ENCODE measurements at regions not wholly inside any gene's neighbourhood (a gene's known extent, or its start where the extent isn't known, plus 50 kb on each side); places are given as distances from the start of the nearest gene placed in this dataset.
"Not testable (repeated sequence)": the region's sequence is repeated elsewhere in the genome, so short reads cannot be mapped to it uniquely, and the experiment has no call there.

DNA sequence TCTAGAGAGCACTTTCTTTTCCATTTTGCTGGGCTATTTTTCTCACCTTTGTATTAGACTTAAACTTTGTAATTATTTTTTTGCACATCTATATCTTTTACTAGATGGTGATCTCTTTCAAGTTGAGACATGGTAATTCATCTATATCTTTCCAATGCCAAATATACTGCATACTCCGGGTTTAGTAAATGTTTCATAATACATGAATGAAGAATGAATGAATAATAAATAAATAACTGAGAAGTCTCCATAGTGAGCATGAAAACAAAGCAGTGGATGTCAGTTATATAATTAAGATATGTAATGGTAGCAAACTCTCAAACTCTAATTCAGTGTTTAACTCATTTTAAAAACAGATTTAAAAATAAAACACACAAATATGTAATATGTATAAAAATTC, 342.5 kb upstream of the KITLG start:
- no peak for DNase-seq (ENCODE audit: low read depth in 4 of 4, low spot score in 3 of 4)

DNA sequence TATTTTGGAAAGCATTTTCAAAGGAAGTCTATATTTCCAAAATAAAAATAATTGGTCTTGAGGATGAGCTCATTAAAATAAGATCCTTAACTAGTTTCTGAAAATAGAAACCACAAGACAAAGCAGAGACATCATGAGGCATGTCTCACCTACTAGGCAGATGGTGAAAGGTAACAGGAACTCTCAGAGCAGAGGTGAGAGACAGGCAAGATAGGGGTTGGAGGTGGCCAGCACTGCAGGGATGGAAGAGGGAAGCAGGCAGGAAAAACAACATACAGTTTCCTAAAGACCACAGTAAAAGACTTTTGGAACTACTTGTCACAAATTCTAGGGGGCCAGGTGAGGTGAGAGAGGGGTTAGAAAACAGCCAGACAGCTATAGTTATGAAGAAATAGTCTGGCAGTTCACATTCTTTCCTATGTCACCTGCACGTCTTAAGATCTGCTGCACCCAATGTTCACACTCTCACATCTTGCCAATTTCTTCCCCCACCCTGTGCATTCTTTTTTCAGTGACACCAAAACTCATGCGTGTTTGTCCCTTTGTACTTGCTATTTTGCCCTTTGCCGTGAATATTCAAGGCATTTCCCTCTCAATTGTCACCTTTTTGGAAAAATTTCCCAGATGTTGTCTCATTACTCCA, 341.7 kb upstream of the KITLG start:
- DNase-seq (ENCODE audit: low read depth in 4 of 4, low spot score in 3 of 4) = no peak

DNA sequence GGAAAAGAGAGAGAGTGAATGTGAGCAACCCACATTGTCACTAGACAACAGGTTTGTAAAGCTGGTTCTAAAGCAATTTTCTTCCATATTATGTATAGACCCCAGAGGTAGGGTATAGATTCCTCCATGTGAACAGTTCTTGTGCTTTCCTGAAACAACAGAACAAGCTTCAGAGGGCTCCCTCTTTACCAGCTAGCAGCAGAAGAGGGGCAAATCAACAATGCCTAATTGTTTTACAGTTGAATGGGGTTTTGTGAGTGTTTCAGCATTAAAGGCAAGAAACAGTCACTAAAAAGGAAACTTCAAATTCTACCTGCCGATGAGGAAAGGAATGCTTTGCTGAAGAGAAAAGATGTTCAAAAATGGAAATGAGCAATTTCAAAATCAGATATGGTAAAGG, 341.2 kb upstream of the KITLG start:
- no peak for DNase-seq (ENCODE audit: low read depth in 4 of 4, low spot score in 3 of 4)

DNA sequence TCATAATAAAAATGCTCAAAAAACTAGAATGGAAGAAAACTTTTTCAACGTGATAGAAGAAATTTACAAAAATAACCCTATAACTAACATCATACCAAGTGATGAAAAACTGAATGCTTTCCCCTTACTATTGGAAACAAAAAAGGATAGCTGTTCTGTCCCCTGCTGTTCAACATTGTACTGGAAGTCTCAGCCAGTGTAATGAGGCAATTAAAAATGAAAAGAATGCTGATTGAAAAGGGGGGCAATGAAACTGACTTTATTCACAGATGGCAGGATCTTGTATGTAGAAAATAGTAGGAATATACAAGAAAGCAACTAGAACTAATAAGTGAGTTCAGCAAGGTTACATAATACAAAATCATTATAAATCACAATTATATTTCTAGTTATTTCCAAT, 337.9 kb upstream of the KITLG start:
- DNase-seq (ENCODE audit: low read depth in 4 of 4, low spot score in 3 of 4) = no peak

DNA sequence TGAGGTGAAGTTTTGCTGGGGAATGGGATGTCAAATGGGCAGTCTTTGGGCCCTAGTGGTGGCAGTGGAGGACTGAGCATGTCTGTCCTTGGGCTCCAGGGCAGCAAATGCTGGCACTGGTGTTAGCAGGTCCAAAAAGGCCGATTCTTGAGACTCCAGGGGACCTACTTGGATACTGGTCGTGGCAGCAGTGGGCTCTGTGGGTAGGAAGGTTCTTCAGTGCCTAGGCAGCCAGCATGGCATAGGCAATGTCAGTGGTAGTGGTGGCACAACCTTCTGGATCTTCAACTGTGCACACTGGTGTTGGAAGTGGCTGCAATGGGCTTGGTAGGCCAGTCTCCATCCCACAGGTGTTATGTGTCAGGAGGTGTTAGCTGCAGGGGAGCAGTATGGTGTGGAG, 334.7 kb upstream of the KITLG start:
- no peak for DNase-seq (ENCODE audit: low read depth in 4 of 4, low spot score in 3 of 4)

DNA sequence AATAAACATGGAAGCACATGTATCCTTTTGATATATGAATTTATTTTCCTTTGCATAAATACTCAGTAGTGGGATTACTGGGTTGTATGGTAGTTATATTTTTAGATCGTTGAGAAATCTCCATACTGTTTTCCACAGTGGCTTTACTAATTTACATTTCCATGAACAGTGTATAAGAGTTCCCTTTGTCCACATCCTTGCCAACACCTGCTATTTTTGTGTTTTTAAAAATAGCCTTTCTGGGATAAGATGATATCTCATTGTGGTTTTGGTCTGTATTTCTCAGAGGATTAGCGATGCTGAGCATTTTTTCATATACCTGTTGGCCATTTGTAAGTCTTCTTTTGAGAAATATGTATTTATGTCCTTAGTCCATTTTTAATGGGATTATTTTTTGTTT, 329.2 kb upstream of the KITLG start:
- DNase-seq (ENCODE audit: low read depth in 4 of 4, low spot score in 3 of 4) = no peak

DNA sequence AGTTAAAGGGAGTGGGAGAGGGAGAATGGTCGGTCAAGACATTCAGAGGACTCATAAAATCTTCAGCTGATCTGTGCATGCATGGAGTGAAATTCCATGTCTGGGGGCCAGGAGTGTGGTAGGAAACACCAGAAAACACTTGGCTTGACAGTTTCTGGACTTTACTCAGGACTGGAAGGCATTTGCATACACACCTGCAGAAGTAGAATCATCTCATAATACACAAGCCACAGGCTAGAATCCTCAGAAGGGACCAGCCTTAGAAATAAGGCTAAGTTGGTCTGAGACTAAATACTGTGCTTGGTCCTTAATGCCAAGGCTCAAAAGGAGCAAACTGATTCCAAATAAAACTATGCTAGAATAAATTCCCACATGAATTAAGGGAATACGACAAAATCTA, 328.1 kb upstream of the KITLG start:
- no peak for DNase-seq (ENCODE audit: low read depth in 4 of 4, low spot score in 3 of 4)

DNA sequence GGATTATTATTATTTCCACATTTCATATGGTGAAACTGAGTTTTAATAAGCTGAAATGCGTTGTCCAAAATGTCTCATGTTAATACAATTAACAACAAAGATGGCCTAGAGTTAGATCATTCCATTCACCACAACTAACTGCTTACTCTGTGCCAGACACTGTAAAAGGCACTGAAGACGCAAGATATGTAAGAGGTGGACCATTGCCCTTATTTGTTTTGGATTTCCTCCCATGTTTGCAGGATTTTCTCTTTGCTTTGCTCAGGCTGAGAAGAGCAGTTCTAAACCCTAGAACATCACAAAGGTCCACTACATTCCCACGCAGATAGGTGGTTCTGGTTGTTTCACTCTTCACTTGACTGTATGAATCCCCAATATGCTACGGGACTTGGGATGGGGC, 324.4 kb upstream of the KITLG start:
- no peak for DNase-seq (ENCODE audit: low read depth in 4 of 4, low spot score in 3 of 4)

DNA sequence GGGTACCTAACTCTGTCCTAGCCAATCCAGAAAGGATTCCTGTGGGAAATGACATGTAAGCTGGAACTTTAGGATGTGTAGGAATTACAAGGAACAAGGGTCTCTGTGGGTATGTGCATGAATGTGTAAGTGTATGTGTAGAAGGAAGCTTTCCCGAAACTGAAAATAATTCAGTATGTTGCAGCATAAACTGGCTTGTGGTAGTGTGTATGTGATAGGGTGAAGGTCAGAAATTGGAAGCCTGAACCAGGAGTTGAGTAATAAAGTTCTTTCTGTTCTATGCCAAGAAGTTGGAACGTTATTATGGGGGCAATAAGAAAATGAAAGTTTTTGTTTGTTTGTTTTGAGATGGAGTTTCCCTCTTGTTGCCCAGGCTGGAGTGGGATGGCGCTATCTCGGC, 323.1 kb upstream of the KITLG start:
- no peak for DNase-seq (ENCODE audit: low read depth in 4 of 4, low spot score in 3 of 4)

DNA sequence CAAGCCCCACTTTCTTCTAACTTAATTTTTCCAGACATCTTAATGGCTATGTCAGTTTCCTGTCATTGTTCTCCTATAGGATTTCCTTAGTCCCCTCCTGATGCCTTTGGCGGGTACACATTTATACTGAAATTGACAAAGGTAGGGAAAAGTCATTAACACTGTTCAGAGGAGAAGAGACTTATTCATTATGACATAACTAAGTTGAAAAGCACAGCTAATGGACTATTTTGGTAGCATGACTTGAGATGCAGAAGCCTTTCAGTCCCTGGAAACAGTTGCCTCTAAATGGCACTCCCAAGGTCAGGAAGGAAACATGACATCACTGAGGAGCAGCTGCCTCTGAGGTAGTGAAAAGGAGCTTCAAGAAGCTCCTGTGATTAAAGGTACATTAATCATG, 317.5 kb upstream of the KITLG start:
- DNase-seq (ENCODE audit: low read depth in 4 of 4, low spot score in 3 of 4) = no peak

DNA sequence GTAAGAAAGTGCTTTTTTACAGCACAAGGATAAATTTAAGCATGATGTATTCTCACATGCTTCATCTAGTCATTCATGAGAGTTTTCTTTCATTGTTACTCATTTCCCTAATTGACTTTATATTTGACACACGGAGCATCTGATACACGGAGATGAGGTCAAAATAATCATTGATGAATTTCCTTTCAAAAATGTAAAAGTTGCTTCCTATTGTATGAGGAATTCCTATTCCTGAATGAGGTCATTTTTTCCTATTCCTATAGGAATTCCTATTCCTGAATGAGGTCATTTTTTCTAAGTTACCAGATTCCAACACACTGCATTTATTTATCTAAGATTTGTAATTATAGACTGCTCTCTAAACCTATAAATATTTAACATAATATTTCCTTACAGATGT, 316.7 kb upstream of the KITLG start:
- no peak for DNase-seq (ENCODE audit: low read depth in 4 of 4, low spot score in 3 of 4)

DNA sequence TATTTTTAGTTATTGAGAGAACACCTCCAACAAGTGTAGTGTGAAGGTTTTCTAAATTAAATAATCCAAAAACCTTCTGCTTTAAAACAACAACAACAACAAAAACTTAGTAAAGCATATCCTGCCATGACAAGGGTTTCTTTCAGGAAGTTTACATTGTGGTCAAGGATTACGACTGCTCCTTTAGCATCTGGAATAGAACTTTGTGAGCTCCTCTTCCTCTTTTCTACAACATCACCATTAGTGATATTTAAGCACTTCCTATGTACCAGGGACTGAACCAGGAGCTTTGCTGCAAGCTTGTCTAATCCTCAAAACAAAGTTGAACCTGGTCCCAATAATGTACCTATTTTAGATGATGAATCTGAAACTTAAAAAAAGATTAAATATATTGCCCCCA, 315.4 kb upstream of the KITLG start:
- no peak for DNase-seq (ENCODE audit: low read depth in 4 of 4, low spot score in 3 of 4)

DNA sequence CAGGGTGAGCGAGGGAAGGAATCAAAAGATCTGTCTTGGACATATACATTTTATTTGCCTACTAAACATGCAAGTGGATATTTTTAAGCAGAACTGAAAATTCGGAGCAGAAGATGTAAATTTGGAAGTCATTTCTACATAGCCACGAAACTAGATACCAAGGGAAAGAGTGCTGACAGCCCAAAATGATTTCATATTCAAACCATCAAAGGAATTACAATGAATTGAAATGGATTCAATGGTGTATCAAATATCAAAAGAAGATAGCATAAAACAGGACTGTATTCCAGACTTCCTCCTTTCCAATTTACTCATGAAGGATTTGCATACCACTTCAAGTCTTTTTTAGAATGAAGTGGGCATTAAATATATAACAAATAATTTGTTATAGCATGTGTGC, 313.5 kb upstream of the KITLG start:
- DNase-seq (ENCODE audit: low read depth in 4 of 4, low spot score in 3 of 4) = no peak

DNA sequence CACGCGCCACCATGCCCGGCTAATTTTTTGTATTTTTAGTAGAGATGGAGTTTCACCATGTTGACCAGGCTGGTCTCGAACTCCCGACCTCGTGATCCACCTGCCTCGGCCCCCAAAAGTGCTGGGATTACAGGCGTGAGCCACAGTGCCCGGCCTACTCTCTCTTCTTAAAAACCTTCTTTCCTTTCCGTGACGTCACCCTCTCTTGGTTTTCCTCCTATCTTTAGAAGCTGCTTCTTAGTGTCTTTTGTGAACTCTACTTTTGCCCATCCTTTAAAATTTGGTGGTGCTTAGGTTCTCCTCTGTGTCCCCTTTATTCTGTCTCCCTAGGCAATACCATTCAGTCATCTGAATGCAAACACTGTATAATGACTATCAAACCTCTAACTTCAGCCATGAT, 311.2 kb upstream of the KITLG start:
- DNase-seq (ENCODE audit: low read depth in 4 of 4, low spot score in 3 of 4) = not testable (repeated sequence)

DNA sequence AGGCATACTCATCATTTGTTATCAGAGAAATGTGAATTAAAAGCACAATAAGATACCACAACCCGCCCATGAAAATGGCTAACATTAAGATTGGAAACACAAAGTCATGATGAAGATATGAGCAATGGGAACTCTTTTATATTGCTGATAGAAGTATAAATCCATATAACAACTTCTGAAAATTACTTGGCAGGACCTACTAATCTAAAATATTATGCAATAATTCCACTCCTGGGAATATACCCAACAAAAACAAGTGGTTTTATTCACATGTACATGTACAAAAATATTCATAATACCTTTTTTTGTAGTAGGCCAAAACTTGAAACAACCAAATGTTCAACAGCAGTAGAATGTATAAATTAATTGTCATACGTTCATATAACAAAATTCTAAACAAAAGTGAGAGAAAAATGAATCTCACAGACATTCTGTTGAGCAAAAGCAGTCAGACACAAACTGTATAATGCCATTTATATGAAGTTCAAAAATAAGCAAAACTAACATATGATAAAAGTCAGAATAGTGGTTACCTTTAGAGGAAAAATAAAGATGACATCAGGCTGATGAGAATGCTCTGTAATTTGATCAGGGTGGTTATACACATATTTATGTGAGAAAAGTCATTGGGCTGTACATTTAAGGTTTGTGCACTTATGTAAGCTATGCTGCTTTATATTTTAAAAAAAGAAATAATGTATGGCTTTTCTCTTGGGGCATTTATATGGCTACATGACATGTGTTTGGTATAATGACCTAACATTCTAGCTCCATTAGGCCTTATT, 309.2 kb upstream of the KITLG start:
- DNase-seq (ENCODE audit: low read depth in 4 of 4, low spot score in 3 of 4) = no peak

DNA sequence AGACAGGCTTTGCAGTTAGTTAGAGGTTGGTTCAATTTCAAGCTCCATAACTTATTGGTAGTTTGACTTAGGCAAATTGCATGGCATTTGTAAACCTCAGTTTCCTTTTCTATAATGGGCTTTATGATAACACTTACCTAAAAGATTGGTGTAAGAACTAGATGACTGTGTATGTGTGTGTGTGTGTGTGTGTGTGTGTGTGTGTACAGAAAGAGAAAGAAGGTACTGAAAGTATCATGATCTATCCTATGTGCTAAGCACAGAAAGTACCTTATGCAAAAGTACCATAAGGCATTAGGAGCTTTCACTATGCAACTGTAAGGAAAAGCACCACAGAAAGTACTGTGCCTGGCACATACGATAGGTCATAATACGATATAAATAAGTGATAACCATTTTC, 304.3 kb upstream of the KITLG start:
- DNase-seq (ENCODE audit: low read depth in 4 of 4, low spot score in 3 of 4) = no peak

DNA sequence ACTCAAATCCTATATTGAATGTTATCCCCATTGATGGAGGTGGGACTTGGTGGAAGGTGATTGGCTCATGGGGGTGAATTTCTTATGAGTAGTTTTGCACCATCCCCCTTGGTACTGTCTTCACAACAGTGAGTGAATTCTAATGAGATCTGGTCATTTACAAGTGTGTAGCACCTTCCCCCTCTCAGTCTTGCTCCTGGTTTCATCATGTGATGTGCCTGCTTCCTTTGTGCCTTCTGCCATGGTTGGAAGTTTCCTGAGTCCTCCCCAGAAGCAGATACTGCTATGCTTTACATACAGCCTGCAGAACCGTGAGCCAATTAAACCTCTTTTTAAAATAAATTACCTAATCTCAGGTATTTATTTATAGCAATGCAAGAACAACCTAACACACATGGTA, 302.4 kb upstream of the KITLG start:
- DNase-seq (ENCODE audit: low read depth in 4 of 4, low spot score in 3 of 4) = no peak

DNA sequence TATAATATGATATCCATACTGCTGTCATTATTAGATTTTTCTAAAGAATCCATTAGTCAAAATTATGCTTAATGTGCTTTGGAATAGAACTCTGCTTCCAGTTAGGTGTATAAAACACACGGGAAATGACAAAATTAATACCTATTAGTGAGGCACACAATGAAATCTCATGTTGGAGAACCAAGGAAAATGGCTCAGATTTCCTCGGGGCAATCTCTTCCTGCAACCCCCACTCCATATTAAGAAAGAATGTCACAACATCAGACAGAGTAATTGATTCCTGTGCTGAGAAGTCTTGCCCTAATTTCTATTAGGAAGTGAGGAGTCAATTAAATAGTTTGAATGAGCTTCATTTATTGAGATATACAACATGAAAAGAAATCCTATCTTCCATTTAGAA, 299.8 kb upstream of the KITLG start:
- no peak for DNase-seq (ENCODE audit: low read depth in 4 of 4, low spot score in 3 of 4)

DNA sequence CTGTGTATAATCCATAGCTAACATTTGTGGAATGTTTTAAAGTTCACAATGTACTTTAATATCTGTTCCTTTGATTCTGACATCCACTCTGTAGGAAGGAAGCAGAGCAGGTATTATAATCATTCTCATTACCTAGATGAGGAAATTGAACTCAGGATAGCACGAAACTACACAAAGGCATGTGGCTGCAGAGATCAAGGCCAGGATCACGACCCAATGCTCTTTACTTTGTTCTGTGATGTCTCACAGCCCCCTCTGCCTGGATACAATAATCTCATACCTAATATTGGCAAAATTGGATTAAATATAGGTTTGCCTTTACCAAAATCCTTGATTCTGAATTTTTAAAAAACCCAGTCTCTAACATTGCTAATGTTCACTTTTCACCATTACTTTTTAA, 298.0 kb upstream of the KITLG start:
- DNase-seq (ENCODE audit: low read depth in 4 of 4, low spot score in 3 of 4) = no peak

DNA sequence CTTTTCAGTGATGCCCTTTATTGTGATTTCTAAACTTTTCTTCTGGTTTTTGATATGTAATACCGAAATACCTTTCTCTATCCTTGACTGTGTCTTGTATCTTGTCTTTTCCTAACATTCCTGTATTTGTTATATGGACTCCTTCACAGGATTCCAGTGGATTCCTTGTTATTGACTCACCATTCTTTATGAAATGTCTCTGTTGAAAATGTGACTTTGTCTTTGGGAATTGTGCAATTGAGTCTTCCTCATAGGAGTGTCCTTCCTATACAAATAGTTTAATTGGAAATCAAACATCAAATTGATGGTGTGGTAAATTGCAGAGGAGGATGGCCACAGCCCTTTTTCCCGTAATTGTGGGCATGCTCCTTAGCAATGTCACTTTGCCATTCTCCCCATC, 296.6 kb upstream of the KITLG start:
- no peak for DNase-seq (ENCODE audit: low read depth in 4 of 4, low spot score in 3 of 4)

DNA sequence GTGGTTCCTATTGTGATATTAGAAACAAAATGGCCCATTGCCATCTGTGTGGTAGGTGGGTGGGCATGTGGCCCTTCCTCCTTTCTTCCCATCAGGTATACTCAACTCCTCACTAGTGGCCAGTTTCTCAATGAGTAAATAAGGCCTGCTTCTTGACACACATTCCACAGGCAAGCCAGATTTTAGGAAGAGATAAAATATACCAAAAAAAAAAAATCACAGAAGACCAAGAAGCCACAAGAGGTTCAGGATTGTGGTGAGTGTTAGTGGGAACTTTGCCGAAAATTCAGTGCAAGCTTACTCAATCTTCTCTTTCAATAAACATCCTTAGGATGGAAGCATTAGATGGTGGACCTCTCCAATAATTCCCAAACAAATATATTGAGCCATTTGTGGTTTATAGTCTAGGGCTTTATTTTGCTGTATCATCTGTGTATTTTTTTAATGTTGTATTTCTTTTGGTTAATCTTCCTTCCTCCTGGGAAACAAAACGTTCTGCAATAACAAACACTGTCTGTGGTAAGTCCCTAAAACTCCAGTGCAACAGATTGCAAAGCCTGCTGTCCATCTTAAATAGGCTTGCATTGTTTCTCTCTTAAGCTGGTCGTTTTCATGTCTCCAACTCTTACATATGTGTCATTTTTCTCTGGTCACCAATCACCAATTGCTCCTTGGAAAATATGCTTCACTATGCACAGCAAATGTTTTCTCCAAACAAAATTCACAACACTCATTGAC, 289.9 kb upstream of the KITLG start:
- no peak for DNase-seq (ENCODE audit: low read depth in 4 of 4, low spot score in 3 of 4)

DNA sequence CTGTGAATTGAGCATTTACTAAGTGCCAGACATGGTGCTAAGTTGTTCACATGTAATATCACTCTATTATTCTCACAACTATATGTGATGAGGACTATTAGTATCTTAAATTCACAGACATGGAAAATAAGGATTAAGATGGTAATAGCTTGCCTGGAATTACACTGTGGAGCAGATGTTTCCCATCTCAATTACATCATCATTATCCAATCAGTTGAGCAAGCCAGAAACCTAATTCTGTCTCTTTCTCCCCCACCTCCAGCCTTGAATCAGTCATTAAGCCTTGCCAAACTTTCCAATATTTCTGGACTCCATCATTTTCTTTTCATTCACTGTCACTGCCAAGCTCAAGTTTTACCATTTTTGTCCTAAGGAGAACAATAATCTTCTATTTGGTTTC, 287.8 kb upstream of the KITLG start:
- no peak for DNase-seq (ENCODE audit: low read depth in 4 of 4, low spot score in 3 of 4)
